Bone marrow (tissue), 2 donors: ENCODE measurements at regions not wholly inside any gene's neighbourhood (a gene's known extent, or its start where the extent isn't known, plus 50 kb on each side); places are given as distances from the start of the nearest gene placed in this dataset.
"Not testable (repeated sequence)": the region's sequence is repeated elsewhere in the genome, so short reads cannot be mapped to it uniquely, and the experiment has no call there.

Experiments
- DNase-seq, 2 donors: peaks; one replicate each; lab custom pipeline; 2025; lab: John Stamatoyannopoulos, UW

GRCh38 chr5:7297821-7298220 lies 98.1 kb upstream of the ADCY2 start:
- DNase-seq: not testable (repeated sequence)

- not testable (repeated sequence) for DNase-seq
Measured at GRCh38 chr5:7299731-7300130, 96.2 kb upstream of the ADCY2 start.

GRCh38 chr5:7305000-7305674 lies 90.8 kb upstream of the ADCY2 start:
- not testable (repeated sequence) for DNase-seq

- DNase-seq: not testable (repeated sequence)
Measured at GRCh38 chr5:7306556-7306955, 89.4 kb upstream of the ADCY2 start.

GRCh38 chr5:7307709-7308108 lies 88.2 kb upstream of the ADCY2 start:
- DNase-seq: not testable (repeated sequence)

GRCh38 chr5:7309715-7310114 lies 86.2 kb upstream of the ADCY2 start:
- not testable (repeated sequence) for DNase-seq

- DNase-seq: not testable (repeated sequence)
Measured at GRCh38 chr5:7310656-7311055, 85.3 kb upstream of the ADCY2 start.

GRCh38 chr5:7315118-7315517 lies 80.8 kb upstream of the ADCY2 start:
- DNase-seq: no peak

GRCh38 chr5:7317751-7318150 lies 78.2 kb upstream of the ADCY2 start:
- no peak for DNase-seq

- DNase-seq: no peak
Measured at GRCh38 chr5:7320701-7321301, 75.1 kb upstream of the ADCY2 start.

- no peak for DNase-seq
Measured at GRCh38 chr5:7321724-7322123, 74.2 kb upstream of the ADCY2 start.

- DNase-seq: no peak
Measured at GRCh38 chr5:7324919-7325318, 71.0 kb upstream of the ADCY2 start.

GRCh38 chr5:7325975-7326913 lies 69.7 kb upstream of the ADCY2 start:
- no peak for DNase-seq

- DNase-seq: no peak
Measured at GRCh38 chr5:7329141-7329540, 66.8 kb upstream of the ADCY2 start.

- DNase-seq: no peak
Measured at GRCh38 chr5:7329712-7330111, 66.2 kb upstream of the ADCY2 start.

GRCh38 chr5:7330256-7330655 lies 65.7 kb upstream of the ADCY2 start:
- DNase-seq: no peak

GRCh38 chr5:7331131-7331530 lies 64.8 kb upstream of the ADCY2 start:
- no peak for DNase-seq
